ENCODE measurements at regions not wholly inside any gene's neighbourhood (a gene's known extent, or its start where the extent isn't known, plus 50 kb on each side); places are given as distances from the start of the nearest gene placed in this dataset.

DNA sequence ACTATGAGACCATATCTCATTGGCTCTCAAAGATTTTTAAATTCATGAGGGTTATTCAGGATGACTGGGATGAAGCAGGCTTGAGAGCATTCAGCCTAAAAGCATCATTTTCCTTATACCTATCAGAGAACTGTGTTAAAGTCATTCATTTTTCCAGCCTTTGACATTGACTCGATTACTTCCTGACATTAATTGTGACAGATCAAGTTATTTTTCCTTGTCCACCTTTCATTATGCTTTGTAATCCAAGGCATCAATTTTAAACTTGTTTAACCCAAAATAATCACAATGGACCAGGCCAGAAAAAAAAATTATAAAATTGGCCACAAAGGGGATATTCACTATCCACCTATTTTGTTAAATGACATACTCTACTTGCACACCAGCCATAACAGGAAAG, 1606.8 kb upstream of the PIK3C3 start:
- no peaks in the 10 kb centered on the region for H3K9me3 ChIP-seq
- H3K27ac ChIP-seq: no peak overlapping the region
- H3K36me3 ChIP-seq (ENCODE audit: low read depth, missing control alignments): no peaks in the 10 kb centered on the region
- H3K4me1 ChIP-seq: no peaks in the 10 kb centered on the region
- no peak for DNase-seq
- intact Hi-C loops (cut with DNase I; ENCODE audit: low total_unique reads): no loop called here
- H3K4me3 ChIP-seq: no peak overlapping the region
- WGBS, 2 donors: 85 to 96% methylated on average over 1 of the region's 1 CpG
- H3K27me3 ChIP-seq: no peaks in the 10 kb centered on the region
- TF ChIP-seq POLR2A (IDR thresholded peaks at IDR 0.05): no peak
- TF ChIP-seq, protein P1, sequence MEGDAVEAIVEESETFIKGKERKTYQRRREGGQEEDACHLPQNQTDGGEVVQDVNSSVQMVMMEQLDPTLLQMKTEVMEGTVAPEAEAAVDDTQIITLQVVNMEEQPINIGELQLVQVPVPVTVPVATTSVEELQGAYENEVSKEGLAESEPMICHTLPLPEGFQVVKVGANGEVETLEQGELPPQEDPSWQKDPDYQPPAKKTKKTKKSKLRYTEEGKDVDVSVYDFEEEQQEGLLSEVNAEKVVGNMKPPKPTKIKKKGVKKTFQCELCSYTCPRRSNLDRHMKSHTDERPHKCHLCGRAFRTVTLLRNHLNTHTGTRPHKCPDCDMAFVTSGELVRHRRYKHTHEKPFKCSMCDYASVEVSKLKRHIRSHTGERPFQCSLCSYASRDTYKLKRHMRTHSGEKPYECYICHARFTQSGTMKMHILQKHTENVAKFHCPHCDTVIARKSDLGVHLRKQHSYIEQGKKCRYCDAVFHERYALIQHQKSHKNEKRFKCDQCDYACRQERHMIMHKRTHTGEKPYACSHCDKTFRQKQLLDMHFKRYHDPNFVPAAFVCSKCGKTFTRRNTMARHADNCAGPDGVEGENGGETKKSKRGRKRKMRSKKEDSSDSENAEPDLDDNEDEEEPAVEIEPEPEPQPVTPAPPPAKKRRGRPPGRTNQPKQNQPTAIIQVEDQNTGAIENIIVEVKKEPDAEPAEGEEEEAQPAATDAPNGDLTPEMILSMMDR (IDR thresholded peaks at IDR 0.05): no peak

DNA sequence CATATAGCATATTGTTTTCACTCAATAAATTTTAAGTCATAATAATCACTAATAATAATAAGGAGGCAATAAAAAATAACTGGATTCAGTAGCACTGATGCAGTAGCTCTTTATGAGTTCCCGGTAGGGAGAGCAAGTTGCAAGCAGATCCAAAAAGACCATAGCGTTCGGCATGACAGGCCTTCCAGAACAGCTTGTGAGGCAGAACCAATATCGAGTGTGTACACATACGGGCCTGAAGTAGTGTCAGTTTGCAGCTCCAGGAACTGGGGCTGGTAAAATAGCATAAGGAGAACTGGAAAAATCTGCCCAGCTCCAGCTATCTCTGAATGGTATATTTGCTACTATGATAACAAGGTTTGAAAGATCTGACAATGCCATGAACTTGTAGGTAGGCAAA, 1607.8 kb upstream of the PIK3C3 start:
- no peak for DNase-seq

DNA sequence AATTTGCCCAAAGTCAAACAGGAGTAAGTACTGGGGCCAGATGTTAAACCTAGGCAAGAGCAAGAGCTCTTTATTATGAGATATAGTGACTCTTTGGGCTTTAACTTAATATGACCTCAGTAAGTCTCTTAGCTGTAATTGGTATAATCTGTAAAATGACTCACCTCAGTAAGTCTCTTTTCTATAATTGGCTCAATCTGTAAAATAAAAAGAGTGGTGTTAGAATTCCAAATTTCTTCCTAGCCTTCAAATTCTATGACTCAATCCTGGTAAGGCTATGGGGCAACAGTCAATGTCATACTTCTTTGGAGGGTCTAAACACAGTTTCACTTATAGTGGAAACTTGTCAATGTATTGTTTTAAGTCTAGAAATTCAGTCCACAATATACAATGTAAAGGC, 1608.9 kb upstream of the PIK3C3 start:
- Histone ChIP-seq H3K36me3 (ENCODE audit: low read depth, missing control alignments) (no peaks in the 10 kb centered on the region), H3K4me3 (no peak overlapping the region), H3K27ac (no peak overlapping the region), H3K4me1 (no peaks in the 10 kb centered on the region), H3K27me3 (no peaks in the 10 kb centered on the region), H3K9me3 (no peaks in the 10 kb centered on the region)
- DNase-seq: no peak
- TF ChIP-seq POLR2A (IDR thresholded peaks at IDR 0.05): no peak
- TF ChIP-seq, protein P1 (IDR thresholded peaks at IDR 0.05): no peak
- intact Hi-C loops (cut with DNase I; ENCODE audit: low total_unique reads): no loop called here

More for the DNA sequence above, 1607.8 kb upstream of the PIK3C3 start:
- intact Hi-C loops (cut with DNase I; ENCODE audit: low total_unique reads): no loop called here
- no peaks in the 10 kb centered on the region for H3K9me3 ChIP-seq
- TF ChIP-seq, protein P1 (IDR thresholded peaks at IDR 0.05): no peak
- no peak for TF ChIP-seq POLR2A (IDR thresholded peaks at IDR 0.05)
- no peak overlapping the region for H3K4me3 ChIP-seq
- no peaks in the 10 kb centered on the region for H3K27me3 ChIP-seq
- WGBS, 2 donors: 93 to 99% methylated on average over 5 of the region's 5 CpGs
- no peak overlapping the region for H3K27ac ChIP-seq
- H3K36me3 ChIP-seq (ENCODE audit: low read depth, missing control alignments): no peaks in the 10 kb centered on the region
- H3K4me1 ChIP-seq: no peaks in the 10 kb centered on the region

DNA sequence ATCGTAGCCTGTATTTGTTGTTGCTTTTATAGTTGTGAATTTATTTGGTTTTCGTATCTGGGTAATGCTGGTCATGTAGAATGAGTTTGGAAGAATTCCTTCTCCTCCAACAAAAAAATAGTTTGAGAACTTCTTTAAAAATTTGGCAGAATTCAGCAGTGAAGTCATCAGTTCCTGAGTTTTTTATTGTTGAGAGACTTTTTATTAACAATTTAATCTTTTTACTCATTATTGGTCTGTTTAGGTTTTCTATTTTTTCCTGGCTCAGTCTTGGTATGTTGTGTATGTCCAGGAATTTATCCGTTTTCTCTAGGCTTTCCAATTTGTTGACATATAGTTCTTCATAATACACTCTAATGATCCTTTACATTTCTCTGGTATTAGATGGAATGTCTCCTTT, 1613.3 kb upstream of the PIK3C3 start:
- no peak for TF ChIP-seq POLR2A (IDR thresholded peaks at IDR 0.05)
- TF ChIP-seq, protein P1 (IDR thresholded peaks at IDR 0.05): no peak
- intact Hi-C loops (cut with DNase I; ENCODE audit: low total_unique reads): no loop called here

DNA sequence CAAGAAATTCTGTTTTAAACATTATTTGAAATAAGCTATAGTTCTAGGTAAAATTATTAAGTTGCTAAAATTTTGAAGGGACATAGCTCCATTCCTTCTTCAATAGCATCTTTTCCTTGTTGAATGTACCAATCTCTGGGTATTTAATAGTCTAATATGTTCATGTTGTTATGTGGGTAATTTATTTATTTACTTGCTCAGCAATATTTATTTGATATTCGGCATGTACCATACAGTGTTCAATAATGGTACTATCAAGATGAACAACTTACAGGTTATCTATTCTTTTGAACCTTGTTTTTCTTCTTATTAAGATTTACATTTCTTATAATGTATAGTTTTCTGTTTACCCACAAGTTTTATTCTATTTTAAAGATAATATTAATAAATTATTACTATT, 1616.8 kb upstream of the PIK3C3 start:
- no peak overlapping the region for H3K27ac ChIP-seq
- H3K4me3 ChIP-seq: no peak overlapping the region
- no peaks in the 10 kb centered on the region for H3K36me3 ChIP-seq (ENCODE audit: low read depth, missing control alignments)
- 93 to 100% methylated on average over 1 of the region's 1 CpG for WGBS, 2 donors
- no peak for DNase-seq
- no peak for TF ChIP-seq POLR2A (IDR thresholded peaks at IDR 0.05)
- TF ChIP-seq, protein P1 (IDR thresholded peaks at IDR 0.05): no peak
- H3K9me3 ChIP-seq: no peaks in the 10 kb centered on the region
- H3K27me3 ChIP-seq: no peaks in the 10 kb centered on the region
- no peaks in the 10 kb centered on the region for H3K4me1 ChIP-seq
- intact Hi-C loops (cut with DNase I; ENCODE audit: low total_unique reads): no loop called here

More for the DNA sequence above, 1613.3 kb upstream of the PIK3C3 start:
- DNase-seq: no peak
- no peaks in the 10 kb centered on the region for H3K4me1 ChIP-seq
- H3K9me3 ChIP-seq: no peaks in the 10 kb centered on the region
- no peak overlapping the region for H3K4me3 ChIP-seq
- H3K27ac ChIP-seq: no peak overlapping the region
- H3K36me3 ChIP-seq (ENCODE audit: low read depth, missing control alignments): no peaks in the 10 kb centered on the region
- H3K27me3 ChIP-seq: no peaks in the 10 kb centered on the region
- 81 to 83% methylated on average over 3 of the region's 3 CpGs for whole genome bisulfite sequencing, 2 donors

Data from testis (tissue), 2 donors.